ENCODE measurements at regions not wholly inside any gene's neighbourhood (a gene's known extent, or its start where the extent isn't known, plus 50 kb on each side); places are given as distances from the start of the nearest gene placed in this dataset.

DNA sequence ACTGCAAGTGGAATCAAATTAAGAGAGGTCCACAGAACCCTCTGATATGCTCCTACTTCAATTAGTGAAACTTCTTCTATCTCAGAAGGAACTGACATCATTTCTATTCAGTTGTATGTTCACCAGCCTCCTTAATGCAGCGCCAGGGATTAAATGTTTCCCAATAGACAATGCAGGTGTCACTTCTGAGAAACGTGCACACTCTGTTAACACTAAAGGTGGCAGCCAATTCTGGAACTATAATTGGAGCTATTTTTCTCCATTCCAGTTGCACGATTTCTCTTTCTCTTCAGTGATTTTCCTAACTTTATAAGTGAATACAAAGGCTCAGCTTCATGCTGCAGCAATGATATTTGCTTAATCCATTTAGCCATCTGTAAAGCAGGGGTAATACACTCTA, 821.9 kb downstream of the TDRD15 start:
- Histone ChIP-seq H3K27me3 (ENCODE audit: control insufficient read depth, insufficient read depth, low read length) (no peaks in the 10 kb centered on the region), H3K9ac (no peak overlapping the region), H3K4me2 (ENCODE audit: low read length) (no peak overlapping the region), H3K9me3 (ENCODE audit: control insufficient read depth, low read length) (no peaks in the 10 kb centered on the region), H3K4me1 (no peaks in the 10 kb centered on the region), H2AFZ (no peak overlapping the region), H3K4me3 (ENCODE audit: low read depth, low read length) (no peak overlapping the region), H3K27ac (no peak overlapping the region), H3K79me2 (no peaks in the 10 kb centered on the region), H3K36me3 (ENCODE audit: control insufficient read depth, insufficient read depth, low read length) (no peaks in the 10 kb centered on the region)
- TF ChIP-seq, protein P1, sequence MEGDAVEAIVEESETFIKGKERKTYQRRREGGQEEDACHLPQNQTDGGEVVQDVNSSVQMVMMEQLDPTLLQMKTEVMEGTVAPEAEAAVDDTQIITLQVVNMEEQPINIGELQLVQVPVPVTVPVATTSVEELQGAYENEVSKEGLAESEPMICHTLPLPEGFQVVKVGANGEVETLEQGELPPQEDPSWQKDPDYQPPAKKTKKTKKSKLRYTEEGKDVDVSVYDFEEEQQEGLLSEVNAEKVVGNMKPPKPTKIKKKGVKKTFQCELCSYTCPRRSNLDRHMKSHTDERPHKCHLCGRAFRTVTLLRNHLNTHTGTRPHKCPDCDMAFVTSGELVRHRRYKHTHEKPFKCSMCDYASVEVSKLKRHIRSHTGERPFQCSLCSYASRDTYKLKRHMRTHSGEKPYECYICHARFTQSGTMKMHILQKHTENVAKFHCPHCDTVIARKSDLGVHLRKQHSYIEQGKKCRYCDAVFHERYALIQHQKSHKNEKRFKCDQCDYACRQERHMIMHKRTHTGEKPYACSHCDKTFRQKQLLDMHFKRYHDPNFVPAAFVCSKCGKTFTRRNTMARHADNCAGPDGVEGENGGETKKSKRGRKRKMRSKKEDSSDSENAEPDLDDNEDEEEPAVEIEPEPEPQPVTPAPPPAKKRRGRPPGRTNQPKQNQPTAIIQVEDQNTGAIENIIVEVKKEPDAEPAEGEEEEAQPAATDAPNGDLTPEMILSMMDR (IDR thresholded peaks at IDR 0.05): no peak

GRCh38 chr2:21947046-21947445, 823.3 kb downstream of the TDRD15 start:
- no peak overlapping the region for H2AFZ ChIP-seq
- H3K4me2 ChIP-seq (ENCODE audit: low read length): no peak overlapping the region
- no peaks in the 10 kb centered on the region for H3K4me1 ChIP-seq
- H3K27me3 ChIP-seq (ENCODE audit: control insufficient read depth, insufficient read depth, low read length): no peaks in the 10 kb centered on the region
- H3K79me2 ChIP-seq: no peaks in the 10 kb centered on the region
- H3K27ac ChIP-seq: no peak overlapping the region
- H3K9ac ChIP-seq: no peak overlapping the region
- H3K36me3 ChIP-seq (ENCODE audit: control insufficient read depth, insufficient read depth, low read length): no peaks in the 10 kb centered on the region
- H3K4me3 ChIP-seq (ENCODE audit: low read depth, low read length): no peak overlapping the region
- H3K9me3 ChIP-seq (ENCODE audit: control insufficient read depth, low read length): no peaks in the 10 kb centered on the region
- TF ChIP-seq, protein P1 (IDR thresholded peaks at IDR 0.05): no peak

DNA sequence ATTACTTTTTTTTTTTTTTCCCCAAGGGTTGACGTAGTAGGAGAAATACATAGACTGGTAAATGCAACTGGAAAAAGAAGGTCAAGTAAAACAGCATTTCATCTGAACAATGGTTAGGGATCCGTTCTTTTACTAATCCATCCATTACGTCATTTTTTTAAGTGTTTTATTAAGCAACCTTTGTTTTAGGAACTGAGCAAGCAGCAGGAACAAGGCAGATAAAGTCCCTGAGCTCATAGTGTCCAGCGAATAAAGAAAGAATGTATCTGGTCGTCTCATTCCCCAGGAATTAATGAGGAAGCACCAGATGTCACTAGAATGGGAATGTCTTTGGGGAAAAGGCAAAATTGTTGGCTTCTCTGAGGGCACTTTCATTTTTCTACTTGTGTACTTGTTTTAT, 842.4 kb downstream of the TDRD15 start:
- TF ChIP-seq, protein P1 (IDR thresholded peaks at IDR 0.05): no peak
- Histone ChIP-seq H3K27me3 (ENCODE audit: control insufficient read depth, insufficient read depth, low read length) (no peaks in the 10 kb centered on the region), H2AFZ (no peak overlapping the region), H3K9ac (no peak overlapping the region), H3K4me3 (ENCODE audit: low read depth, low read length) (no peak overlapping the region), H3K79me2 (no peaks in the 10 kb centered on the region), H3K4me1 (no peaks in the 10 kb centered on the region), H3K4me2 (ENCODE audit: low read length) (no peak overlapping the region), H3K36me3 (ENCODE audit: control insufficient read depth, insufficient read depth, low read length) (no peaks in the 10 kb centered on the region), H3K27ac (no peak overlapping the region), H3K9me3 (ENCODE audit: control insufficient read depth, low read length) (no peaks in the 10 kb centered on the region)

- TF ChIP-seq, protein P1 (IDR thresholded peaks at IDR 0.05): no peak
- no peak overlapping the region for H3K4me3 ChIP-seq (ENCODE audit: low read depth, low read length)
- H3K4me1 ChIP-seq: no peaks in the 10 kb centered on the region
- H3K79me2 ChIP-seq: no peaks in the 10 kb centered on the region
- H2AFZ ChIP-seq: no peak overlapping the region
- H3K9me3 ChIP-seq (ENCODE audit: control insufficient read depth, low read length): no peaks in the 10 kb centered on the region
- no peak overlapping the region for H3K27ac ChIP-seq
- H3K36me3 ChIP-seq (ENCODE audit: control insufficient read depth, insufficient read depth, low read length): no peaks in the 10 kb centered on the region
- H3K27me3 ChIP-seq (ENCODE audit: control insufficient read depth, insufficient read depth, low read length): no peaks in the 10 kb centered on the region
- H3K4me2 ChIP-seq (ENCODE audit: low read length): no peak overlapping the region
- H3K9ac ChIP-seq: no peak overlapping the region
Observed at GRCh38 chr2:21970971-21971370, 847.2 kb downstream of the TDRD15 start.

DNA sequence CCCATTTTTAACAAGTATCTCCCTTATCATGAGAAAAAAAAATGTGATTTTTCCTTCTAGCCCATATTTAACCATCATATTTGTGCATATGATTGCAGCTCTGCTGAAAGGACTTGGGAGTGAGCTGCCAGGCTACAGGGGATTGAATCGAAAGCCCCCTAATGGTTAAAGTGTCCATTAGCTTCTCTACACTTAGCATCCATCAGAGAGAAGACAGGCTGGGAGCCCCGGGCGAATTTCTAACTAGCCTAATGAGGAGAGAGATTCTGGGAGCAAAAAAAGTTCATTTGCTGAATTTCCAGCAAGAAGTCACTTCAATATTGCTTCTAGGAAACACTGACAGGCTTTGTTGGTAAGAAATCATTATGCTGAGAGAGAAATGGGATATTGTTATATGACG, 848.8 kb downstream of the TDRD15 start:
- no peak overlapping the region for H3K27ac ChIP-seq
- no peak overlapping the region for H3K4me3 ChIP-seq (ENCODE audit: low read depth, low read length)
- H3K9me3 ChIP-seq (ENCODE audit: control insufficient read depth, low read length): no peaks in the 10 kb centered on the region
- TF ChIP-seq, protein P1 (IDR thresholded peaks at IDR 0.05): no peak
- H3K9ac ChIP-seq: no peak overlapping the region
- H3K36me3 ChIP-seq (ENCODE audit: control insufficient read depth, insufficient read depth, low read length): no peaks in the 10 kb centered on the region
- no peaks in the 10 kb centered on the region for H3K79me2 ChIP-seq
- no peaks in the 10 kb centered on the region for H3K27me3 ChIP-seq (ENCODE audit: control insufficient read depth, insufficient read depth, low read length)
- no peak overlapping the region for H2AFZ ChIP-seq
- H3K4me1 ChIP-seq: no peaks in the 10 kb centered on the region
- no peak overlapping the region for H3K4me2 ChIP-seq (ENCODE audit: low read length)

Data from parathyroid adenoma (tissue), 2 donors.